Mesenchymal stem cell (in vitro differentiated cells and primary cell): ENCODE measurements at regions not wholly inside any gene's neighbourhood (a gene's known extent, or its start where the extent isn't known, plus 50 kb on each side); places are given as distances from the start of the nearest gene placed in this dataset.
A peak's percentile ranks its signal among the peaks of the same experiment; 100 is the strongest.

Experiments
- DNase-seq: peaks from one replicate; pipeline ENCODE4 v3.0.0-alpha.2; 2013
- H2AFZ ChIP-seq: one replicate; pipeline ENCODE4 v1.6.1; 2013; ENCODE audit warnings: low read depth, mild to moderate bottlenecking, control low read depth, inconsistent platforms, low read length, moderate library complexity
- H2AK5ac ChIP-seq: 2 replicates; pipeline ENCODE4 v1.6.1; 2013; ENCODE audit warnings: low read length, moderate library complexity, mild to moderate bottlenecking, inconsistent platforms; ENCODE audit not compliant: severe bottlenecking
- H2BK120ac ChIP-seq: one replicate; pipeline ENCODE4 v1.6.1; 2013; ENCODE audit warnings: low read depth, mild to moderate bottlenecking, inconsistent platforms, low read length, moderate library complexity
- H2BK12ac ChIP-seq, 2 experiments: one replicate each; pipeline ENCODE4 v1.6.1; 2013; ENCODE audit warnings: inconsistent platforms in 2 of 2, low read length in 2 of 2, mild to moderate bottlenecking in 2 of 2, moderate library complexity in 2 of 2, control low read depth in 1 of 2
- H2BK15ac ChIP-seq: one replicate; pipeline ENCODE4 v1.6.1; 2013; ENCODE audit warnings: mild to moderate bottlenecking, low read depth, inconsistent platforms; ENCODE audit not compliant: poor library complexity, severe bottlenecking
- H2BK5ac ChIP-seq: 2 replicates; pipeline ENCODE4 v1.6.1; 2013; ENCODE audit warnings: low read depth, mild to moderate bottlenecking, low read length, control low read depth, inconsistent platforms; ENCODE audit not compliant: poor library complexity, severe bottlenecking
- H3K14ac ChIP-seq, 2 experiments: one replicate each; pipeline ENCODE4 v1.6.1; 2013; ENCODE audit warnings: inconsistent platforms in 2 of 2, low read length in 2 of 2, control low read depth in 1 of 2, mild to moderate bottlenecking in 1 of 2, moderate library complexity in 1 of 2
- H3K18ac ChIP-seq, 2 experiments: one replicate each; pipeline ENCODE4 v1.6.1; 2013; ENCODE audit warnings: inconsistent platforms in 2 of 2, low read length in 2 of 2, control low read depth in 1 of 2, low read depth in 1 of 2, mild to moderate bottlenecking in 1 of 2
- H3K23ac ChIP-seq, 2 experiments: one replicate each; pipeline ENCODE4 v1.6.1; 2013; ENCODE audit warnings: inconsistent platforms in 2 of 2, low read length in 2 of 2, mild to moderate bottlenecking in 2 of 2, moderate library complexity in 2 of 2, control low read depth in 1 of 2
- H3K27ac ChIP-seq: 2 replicates; pipeline ENCODE4 v1.5.1; 2013; ENCODE audit warnings: mild to moderate bottlenecking, moderate library complexity, low read length, control low read depth, inconsistent platforms; ENCODE audit not compliant: poor library complexity, severe bottlenecking
- H3K27me3 ChIP-seq, 2 experiments: 2 replicates each; pipeline versions ENCODE4 v1.6.1 to v1.7.0; 2013; ENCODE audit warnings: low read length in 2 of 2, mild to moderate bottlenecking in 2 of 2, moderate library complexity in 2 of 2, control low read depth in 1 of 2, inconsistent platforms in 1 of 2; ENCODE audit not compliant: control insufficient read depth in 1 of 2, insufficient read depth in 1 of 2
- H3K36me3 ChIP-seq, 2 experiments: 2 replicates each; pipeline versions ENCODE4 v1.6.1 to v1.7.0; 2013; ENCODE audit warnings: low read length in 2 of 2, control low read depth in 1 of 2, inconsistent platforms in 1 of 2, low read depth in 1 of 2, mild to moderate bottlenecking in 1 of 2; ENCODE audit not compliant: insufficient read depth in 2 of 2, control insufficient read depth in 1 of 2
- H3K4ac ChIP-seq, 2 experiments: one replicate each; pipeline ENCODE4 v1.6.1; 2013; ENCODE audit warnings: inconsistent platforms in 2 of 2, low read length in 2 of 2, mild to moderate bottlenecking in 2 of 2, moderate library complexity in 2 of 2, control low read depth in 1 of 2, low read depth in 1 of 2
- H3K4me1 ChIP-seq: 2 replicates; pipeline ENCODE4 v1.6.1; 2013; ENCODE audit warnings: low read depth, low read length, control low read depth; ENCODE audit not compliant: control insufficient read depth, insufficient read depth
- H3K4me2 ChIP-seq: 2 replicates; pipeline ENCODE4 v1.6.1; 2013; ENCODE audit warnings: low read length, mild to moderate bottlenecking, inconsistent platforms; ENCODE audit not compliant: poor library complexity, severe bottlenecking
- H3K4me3 ChIP-seq, 2 experiments: 2 replicates each; pipeline versions ENCODE4 v1.5.1 to v1.7.0; 2013; ENCODE audit warnings: low read length in 2 of 2, mild to moderate bottlenecking in 2 of 2, control low read depth in 1 of 2, low read depth in 1 of 2; ENCODE audit not compliant: insufficient read depth in 1 of 2
- H3K79me1 ChIP-seq: replicated peaks from 2 replicates; pipeline ENCODE4 v1.6.1; 2013; ENCODE audit warnings: mild to moderate bottlenecking, control low read depth, low read length, inconsistent platforms; ENCODE audit not compliant: poor library complexity, severe bottlenecking
- H3K9ac ChIP-seq: 2 replicates; pipeline ENCODE4 v1.7.0; 2013; ENCODE audit warnings: mild to moderate bottlenecking, low read length, moderate library complexity
- H3K9me3 ChIP-seq: 2 replicates; pipeline ENCODE4 v1.7.0; 2013; ENCODE audit warnings: mild to moderate bottlenecking, low read length; ENCODE audit not compliant: control insufficient read depth
- H4K8ac ChIP-seq: one replicate; pipeline ENCODE4 v1.6.1; 2013; ENCODE audit warnings: inconsistent platforms, mild to moderate bottlenecking, low read length, moderate library complexity
- H4K91ac ChIP-seq: one replicate; pipeline ENCODE4 v1.6.1; 2013; ENCODE audit warnings: mild to moderate bottlenecking, low read length, inconsistent platforms
- WGBS: methylation state at CpG from one replicate; pipeline ENCODE4 v1.1.7; 2013; ENCODE audit warnings: mixed read lengths; 5-methylcytosine and 5-hydroxymethylcytosine counted together

GRCh38 chr5:135223891-135224625 lies 175.0 kb downstream of the MACROH2A1 start:
- Histone ChIP-seq H3K9me3 (peaks cover 5% of the 10 kb centered on the region), H2AFZ (no peak overlapping the region), H2BK12ac (no peak overlapping the region), H3K36me3 (no peaks in the 10 kb centered on the region), H3K4ac (no peak overlapping the region), H3K4me3 (no peak overlapping the region), H3K4me1 (no peaks in the 10 kb centered on the region), H3K79me1 (no peaks in the 10 kb centered on the region), H3K14ac (no peak overlapping the region), H2BK5ac (no peak overlapping the region), H2AK5ac (no peak overlapping the region), H3K9ac (no peak overlapping the region), H2BK120ac (no peak overlapping the region), H3K23ac (no peak overlapping the region), H3K4me2 (no peak overlapping the region), H3K18ac (peak overlapping the region in 1 of 2 experiments; percentile 11), H2BK15ac (no peak overlapping the region), H4K91ac (no peak overlapping the region), H3K27ac (no peak overlapping the region), H4K8ac (no peak overlapping the region), H3K27me3 (peaks cover 3 to 10% of the 10 kb centered on the region in 2 experiments)
- DNase-seq: no peak
- WGBS: 83% methylated on average over 4 of the region's 5 CpGs

- Histone ChIP-seq H3K4me1 (no peaks in the 10 kb centered on the region), H2BK120ac (no peak overlapping the region), H3K27ac (no peak overlapping the region), H4K91ac (no peak overlapping the region), H3K9ac (no peak overlapping the region), H3K4me3 (no peak overlapping the region), H4K8ac (no peak overlapping the region), H2BK12ac (no peak overlapping the region), H3K27me3 (peaks cover 3 to 10% of the 10 kb centered on the region in 2 experiments), H3K36me3 (no peaks in the 10 kb centered on the region), H2BK5ac (no peak overlapping the region), H3K9me3 (peaks cover 4% of the 10 kb centered on the region), H2BK15ac (no peak overlapping the region), H3K4me2 (no peak overlapping the region), H3K18ac (peak overlapping the region in 1 of 2 experiments; percentile 49), H3K79me1 (no peaks in the 10 kb centered on the region), H2AFZ (no peak overlapping the region), H3K14ac (no peak overlapping the region), H3K4ac (no peak overlapping the region), H2AK5ac (no peak overlapping the region), H3K23ac (no peak overlapping the region)
- no peak for DNase-seq
- WGBS: 96% methylated on average over 2 of the region's 2 CpGs
Observed at GRCh38 chr5:135223404-135223803, 175.6 kb downstream of the MACROH2A1 start.

GRCh38 chr5:135222771-135223170 lies 176.3 kb downstream of the MACROH2A1 start:
- Histone ChIP-seq H3K4me1 (no peaks in the 10 kb centered on the region), H2AFZ (no peak overlapping the region), H3K4me3 (no peak overlapping the region), H3K23ac (peak overlapping the region in 1 of 2 experiments; percentile 5), H3K79me1 (no peaks in the 10 kb centered on the region), H3K36me3 (no peaks in the 10 kb centered on the region), H3K27ac (no peak overlapping the region), H3K4me2 (no peak overlapping the region), H4K91ac (no peak overlapping the region), H3K9ac (no peak overlapping the region), H3K9me3 (no peaks in the 10 kb centered on the region), H2BK12ac (no peak overlapping the region), H4K8ac (no peak overlapping the region), H3K27me3 (peaks cover 6 to 10% of the 10 kb centered on the region in 2 experiments), H3K14ac (no peak overlapping the region), H3K18ac (no peak overlapping the region), H2BK5ac (no peak overlapping the region), H3K4ac (no peak overlapping the region), H2BK15ac (no peak overlapping the region), H2BK120ac (no peak overlapping the region), H2AK5ac (no peak overlapping the region)
- no peak for DNase-seq
- 100% methylated on average over 2 of the region's 3 CpGs for WGBS

GRCh38 chr5:135222171-135222681 lies 176.8 kb downstream of the MACROH2A1 start:
- Histone ChIP-seq H4K91ac (no peak overlapping the region), H3K23ac (no peak overlapping the region), H2BK15ac (peak overlapping the region; percentile 6), H2AFZ (no peak overlapping the region), H3K4ac (peak overlapping the region in 1 of 2 experiments; percentile 10), H3K27ac (no peak overlapping the region), H4K8ac (no peak overlapping the region), H3K4me3 (no peak overlapping the region), H2BK5ac (no peak overlapping the region), H2BK120ac (no peak overlapping the region), H3K4me1 (no peaks in the 10 kb centered on the region), H2AK5ac (no peak overlapping the region), H3K36me3 (no peaks in the 10 kb centered on the region), H3K18ac (no peak overlapping the region), H3K9ac (no peak overlapping the region), H3K27me3 (peaks cover 7 to 10% of the 10 kb centered on the region in 2 experiments), H3K79me1 (no peaks in the 10 kb centered on the region), H3K9me3 (no peaks in the 10 kb centered on the region), H3K14ac (no peak overlapping the region), H3K4me2 (no peak overlapping the region), H2BK12ac (no peak overlapping the region)
- 98% methylated on average over 4 of the region's 4 CpGs for WGBS
- no peak for DNase-seq
